HepG2 (cell line): ENCODE measurements at regions not wholly inside any gene's neighbourhood (a gene's known extent, or its start where the extent isn't known, plus 50 kb on each side); places are given as distances from the start of the nearest gene placed in this dataset.

Experiments
- ATAC-seq: fragments of 200-7000 bp; cut with Tn5 transposase; 3 replicates; pipeline ENCODE4 v1.9.1; 2020; ENCODE audit warnings: mild to moderate bottlenecking, moderate library complexity
- BruUV-seq: library from RNA; stranded (reverse); fragments of 400-500 nt; replicated peaks from 2 replicates; lab custom pipeline; 2021; lab: Mats Ljungman, UMichigan
- CTCF ChIA-PET: fragments of 300-600 bp; formaldehyde crosslinking; extraction: SDS; loops from one replicate; lab custom pipeline; 2021; ENCODE audit warnings: low total read pairs, inconsistent platforms, low intra/inter-chr PET ratio; lab: Yijun Ruan, JAX
- POLR2A ChIA-PET: fragments of 350-600 bp; sonication (Branson Sonifier 250); formaldehyde crosslinking; loops from one replicate; lab custom pipeline; 2020; ENCODE audit warnings: antibody characterized with exemption, inconsistent platforms; lab: Yijun Ruan, JAX
- DNase-seq: peaks from one replicate; pipeline ENCODE4 v3.0.0-alpha.2; 2015; ENCODE audit warnings: low spot score
- FAIRE-seq: peaks from 3 replicates; lab custom pipeline; 2011; peaks lifted over from hg19 to GRCh38; lab: Jason Lieb, UNC
- H2AFZ ChIP-seq: one replicate; pipeline ENCODE4 v1.6.1; 2011; ENCODE audit warnings: low read length, inconsistent platforms
- H3K27ac ChIP-seq: fragments of 300-600 bp; 3 replicates; pipeline ENCODE4 v1.8.0; 2011; ENCODE audit warnings: mixed run types, mild to moderate bottlenecking, mixed read lengths, low read length, inconsistent platforms; ENCODE audit not compliant: insufficient read depth; ENCODE audit errors: extremely low read length
- H3K27me3 ChIP-seq, 2 experiments: fragments of 200-600 bp in 1 of 2; 2 replicates in 1 of 2; 3 replicates in 1 of 2; pipeline versions ENCODE4 v1.6.0 to v1.8.0; 2011; ENCODE audit warnings: low read length in 2 of 2, mild to moderate bottlenecking in 2 of 2, moderate library complexity in 2 of 2, inconsistent platforms in 1 of 2; ENCODE audit not compliant: insufficient read depth in 2 of 2, control insufficient read depth in 1 of 2
- H3K36me3 ChIP-seq, 2 experiments: fragments of 200-600 bp in 1 of 2; replicated peaks in 1 of 2; 2 replicates in 1 of 2; 3 replicates in 1 of 2; pipeline versions ENCODE4 v1.5.1 to v1.8.0; 2011; ENCODE audit warnings: low read length in 2 of 2, inconsistent platforms in 1 of 2; ENCODE audit not compliant: insufficient read depth in 2 of 2, control insufficient read depth in 1 of 2
- H3K4me1 ChIP-seq: 2 replicates; pipeline ENCODE4 v1.5.1; 2012; ENCODE audit warnings: low read length, inconsistent platforms; ENCODE audit not compliant: insufficient read depth
- H3K4me2 ChIP-seq: 2 replicates; pipeline ENCODE4 v1.6.0; 2011; ENCODE audit warnings: low read depth, low read length, inconsistent platforms
- H3K4me3 ChIP-seq, 3 experiments: fragments of 200-600 bp in 1 of 3; sonication (generic), shearing (Covaris generic) in 1 of 3; replicated peaks in 1 of 3; 2 replicates each; pipeline ENCODE4 v1.5.1; 2011 to 2016; ENCODE audit warnings: low read length in 3 of 3, inconsistent platforms in 2 of 3, low read depth in 2 of 3, mild to moderate bottlenecking in 2 of 3, control low read depth in 1 of 3, mixed read lengths in 1 of 3; ENCODE audit not compliant: insufficient read depth in 1 of 3
- H3K79me2 ChIP-seq: one replicate; pipeline ENCODE4 v1.6.1; 2011; ENCODE audit warnings: low read length, inconsistent platforms; ENCODE audit not compliant: insufficient read depth
- H3K9ac ChIP-seq: 2 replicates; pipeline ENCODE4 v1.6.0; 2011; ENCODE audit warnings: mild to moderate bottlenecking, low read depth, low read length, inconsistent platforms; ENCODE audit not compliant: insufficient read depth
- H3K9me3 ChIP-seq: 2 replicates; pipeline ENCODE4 v1.5.1; 2012; ENCODE audit warnings: mild to moderate bottlenecking, low read length
- H4K20me1 ChIP-seq: 2 replicates; pipeline ENCODE4 v1.6.0; 2011; ENCODE audit warnings: inconsistent platforms, mild to moderate bottlenecking, low read length, moderate library complexity; ENCODE audit not compliant: insufficient read depth
- CHD4 ChIP-seq: fragments of 200-600 bp; sonication (generic); IDR thresholded peaks from 2 replicates; pipeline ENCODE4 v1.7.0; 2017; ENCODE audit warnings: mild to moderate bottlenecking, low read length, borderline replicate concordance
- NR3C1 ChIP-seq: sonication (generic); formaldehyde crosslinking; IDR thresholded peaks from 2 replicates; pipeline ENCODE4 v1.4.0; 2020; ENCODE audit warnings: missing genetic modification reagents
- ONECUT2 ChIP-seq: sonication (generic); formaldehyde crosslinking; IDR thresholded peaks from 2 replicates; pipeline ENCODE4 v1.4.0; 2020; ENCODE audit warnings: missing genetic modification reagents
- RBFOX2 ChIP-seq: fragments of 200-400 bp; formaldehyde crosslinking; IDR thresholded peaks from 2 replicates; pipeline ENCODE4 v1.6.1; 2017; ENCODE audit warnings: low read depth, mild to moderate bottlenecking, low read length
- SMC3 ChIP-seq: IDR thresholded peaks from 2 replicates; pipeline ENCODE4 v1.6.1; 2011; ENCODE audit warnings: low read length, improper control_type of control experiment
- SNAPC2 ChIP-seq: sonication (generic); formaldehyde crosslinking; IDR thresholded peaks from 2 replicates; pipeline ENCODE4 v1.8.1; 2022; ENCODE audit warnings: mild to moderate bottlenecking, missing genetic modification reagents
- TCF7L2 ChIP-seq: IDR thresholded peaks from 2 replicates; pipeline ENCODE4 v1.6.1; 2011; ENCODE audit warnings: mild to moderate bottlenecking, low read depth, low read length, moderate library complexity
- TMF1 ChIP-seq: sonication (generic); formaldehyde crosslinking; IDR thresholded peaks from 2 replicates; pipeline ENCODE4 v1.8.1; 2022; ENCODE audit warnings: low read depth, missing genetic modification reagents
- ZNF33A ChIP-seq: sonication (generic); formaldehyde crosslinking; IDR thresholded peaks from 2 replicates; pipeline ENCODE4 v1.5.1; 2020; ENCODE audit warnings: missing genetic modification reagents, mild to moderate bottlenecking, moderate library complexity, borderline replicate concordance
- ZNF34 ChIP-seq: sonication (generic); formaldehyde crosslinking; IDR thresholded peaks from 2 replicates; pipeline ENCODE4 v1.4.0; 2020; ENCODE audit warnings: mild to moderate bottlenecking, missing genetic modification reagents, borderline replicate concordance
- ZNF777 ChIP-seq: sonication (generic); formaldehyde crosslinking; IDR thresholded peaks from 2 replicates; pipeline ENCODE4 v1.4.0; 2020; ENCODE audit warnings: missing genetic modification reagents
- ZSCAN25 ChIP-seq: sonication (generic); formaldehyde crosslinking; IDR thresholded peaks from 2 replicates; pipeline ENCODE4 v1.8.0; 2022; ENCODE audit warnings: mild to moderate bottlenecking, missing genetic modification reagents
- WGBS: methylation state at CpG from one replicate; pipeline ENCODE4 v1.1.6; 2017; ENCODE audit warnings: low lambda C conversion rate; 5-methylcytosine and 5-hydroxymethylcytosine counted together
- in situ Hi-C: cut with HindIII; loops from 2 replicates; pipeline ENCODE4 v1.10.0; 2017; ENCODE audit warnings: low pct_unique_long_range_greater_than_20kb; ENCODE audit not compliant: extremely low pct_ligation_motif_present
- intact Hi-C: fragments of 100-400 bp; cut with micrococcal nuclease; formaldehyde crosslinking; loops from one replicate; pipeline ENCODE4 v1.10.0; 2022; ENCODE audit not compliant: unreplicated experiment
- TF ChIP-seq, protein P1 (sequence below): sonication (generic); formaldehyde crosslinking; IDR thresholded peaks from 2 replicates; pipeline ENCODE4 v1.5.1; 2020; ENCODE audit warnings: missing genetic modification reagents, mild to moderate bottlenecking, borderline replicate concordance
- TF ChIP-seq, protein P2 (sequence below): sonication (generic); formaldehyde crosslinking; IDR thresholded peaks from 2 replicates; pipeline ENCODE4 v1.4.0; 2020; ENCODE audit warnings: mild to moderate bottlenecking, missing genetic modification reagents
- TF ChIP-seq, protein P3 (sequence below): sonication (generic); formaldehyde crosslinking; IDR thresholded peaks from 2 replicates; pipeline ENCODE4 v1.4.0; 2020; ENCODE audit warnings: mild to moderate bottlenecking, low read depth, missing genetic modification reagents
- TF ChIP-seq, protein P4 (sequence below): sonication (generic); formaldehyde crosslinking; IDR thresholded peaks from 2 replicates; pipeline ENCODE4 v1.4.0; 2020; ENCODE audit warnings: mild to moderate bottlenecking, missing genetic modification reagents

DNA sequence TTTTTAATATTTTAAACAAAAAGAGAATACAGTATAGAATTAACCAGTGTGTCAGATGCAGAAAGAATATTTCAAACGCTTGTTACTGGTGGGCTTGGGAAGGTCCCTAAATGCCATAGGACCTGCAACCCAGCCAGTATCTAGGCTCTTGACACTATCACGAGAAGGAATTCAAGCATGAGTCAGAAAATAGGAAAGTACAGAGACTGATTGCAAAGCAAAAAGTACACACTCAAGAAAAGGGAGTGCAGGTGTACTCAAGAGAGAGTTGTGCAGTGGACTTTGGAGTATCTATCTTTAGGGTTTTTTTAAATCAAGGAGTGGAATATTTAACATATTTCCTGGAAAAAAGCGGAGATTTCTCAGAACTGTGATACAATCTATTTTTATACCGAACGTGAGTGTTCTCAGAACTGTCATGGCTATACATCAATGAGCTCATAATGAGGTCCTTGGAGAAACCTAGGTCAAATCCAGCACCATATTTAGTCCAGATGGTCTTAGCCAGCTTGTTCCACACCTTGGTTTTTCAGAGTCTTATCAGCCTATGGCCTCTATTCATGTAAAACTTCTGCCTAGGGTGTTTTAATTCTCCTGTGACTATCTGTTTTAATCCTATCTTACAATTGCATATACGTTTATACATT is 291.8 kb upstream of the FAT4 start:
- Histone ChIP-seq H3K9ac (no peak overlapping the region), H3K4me1 (no peaks in the 10 kb centered on the region), H3K27ac (no peak overlapping the region), H3K79me2 (no peaks in the 10 kb centered on the region), H3K27me3 (no peaks in the 10 kb centered on the region), H3K4me2 (no peak overlapping the region), H3K9me3 (peaks cover 8% of the 10 kb centered on the region; the same call in 1 of the 2 replicates), H3K36me3 (no peaks in the 10 kb centered on the region), H2AFZ (no peak overlapping the region), H3K4me3 (no peak overlapping the region), H4K20me1 (no peaks in the 10 kb centered on the region)
- FAIRE-seq (no peak), ATAC-seq (no peak), DNase-seq (no peak)
- ChIA-PET CTCF (no interaction called here), POLR2A (no interaction called here)
- intact Hi-C loops (no loop called here), in situ Hi-C loops (no loop called here)
- no TSS peak for BruUV-seq
- WGBS = 36% methylated on average over 6 of the region's 6 CpGs
- no peak for TF ChIP-seq RBFOX2
- no peak for TF ChIP-seq TMF1

DNA sequence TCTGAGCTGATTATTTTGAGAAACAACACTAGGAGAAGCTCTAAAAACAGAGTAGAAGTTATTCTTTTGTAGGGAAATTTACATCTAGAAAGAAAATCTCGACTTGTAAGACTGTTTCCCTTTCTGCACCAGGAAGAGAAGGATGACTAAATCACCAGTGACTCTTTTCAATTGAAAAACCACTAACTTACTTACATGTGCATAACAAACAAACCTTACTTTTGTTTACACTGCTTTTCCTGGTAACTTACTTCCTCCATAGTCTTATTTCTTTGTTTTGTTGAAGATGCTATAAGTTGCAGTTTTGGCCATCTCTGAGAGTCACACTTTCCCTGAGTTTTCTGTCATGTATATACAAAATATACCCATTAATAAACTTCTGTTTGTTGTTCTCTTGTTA is 293.6 kb upstream of the FAT4 start:
- FAIRE-seq = no peak
- intact Hi-C loops = no loop called here
- Histone ChIP-seq H3K4me2 (no peak overlapping the region), H3K9ac (no peak overlapping the region), H3K27me3 (no peaks in the 10 kb centered on the region), H2AFZ (no peak overlapping the region), H3K79me2 (no peaks in the 10 kb centered on the region), H3K4me3 (no peak overlapping the region), H3K9me3 (peaks cover 8% of the 10 kb centered on the region; the same call in 1 of the 2 replicates), H4K20me1 (no peaks in the 10 kb centered on the region), H3K27ac (no peak overlapping the region), H3K36me3 (no peaks in the 10 kb centered on the region), H3K4me1 (no peaks in the 10 kb centered on the region)
- DNase-seq = no peak
- no TSS peak for BruUV-seq
- POLR2A ChIA-PET = no interaction called here
- CTCF ChIA-PET = no interaction called here
- 0% methylated on average over 1 of the region's 1 CpG for WGBS
- in situ Hi-C loops = no loop called here
- ATAC-seq = no peak
- no peak for TF ChIP-seq ONECUT2 (CRISPR knock-in tag)
- TF ChIP-seq, protein P1, sequence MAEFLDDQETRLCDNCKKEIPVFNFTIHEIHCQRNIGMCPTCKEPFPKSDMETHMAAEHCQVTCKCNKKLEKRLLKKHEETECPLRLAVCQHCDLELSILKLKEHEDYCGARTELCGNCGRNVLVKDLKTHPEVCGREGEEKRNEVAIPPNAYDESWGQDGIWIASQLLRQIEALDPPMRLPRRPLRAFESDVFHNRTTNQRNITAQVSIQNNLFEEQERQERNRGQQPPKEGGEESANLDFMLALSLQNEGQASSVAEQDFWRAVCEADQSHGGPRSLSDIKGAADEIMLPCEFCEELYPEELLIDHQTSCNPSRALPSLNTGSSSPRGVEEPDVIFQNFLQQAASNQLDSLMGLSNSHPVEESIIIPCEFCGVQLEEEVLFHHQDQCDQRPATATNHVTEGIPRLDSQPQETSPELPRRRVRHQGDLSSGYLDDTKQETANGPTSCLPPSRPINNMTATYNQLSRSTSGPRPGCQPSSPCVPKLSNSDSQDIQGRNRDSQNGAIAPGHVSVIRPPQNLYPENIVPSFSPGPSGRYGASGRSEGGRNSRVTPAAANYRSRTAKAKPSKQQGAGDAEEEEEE (CRISPR knock-in tag) = no peak
- TF ChIP-seq, protein P2, sequence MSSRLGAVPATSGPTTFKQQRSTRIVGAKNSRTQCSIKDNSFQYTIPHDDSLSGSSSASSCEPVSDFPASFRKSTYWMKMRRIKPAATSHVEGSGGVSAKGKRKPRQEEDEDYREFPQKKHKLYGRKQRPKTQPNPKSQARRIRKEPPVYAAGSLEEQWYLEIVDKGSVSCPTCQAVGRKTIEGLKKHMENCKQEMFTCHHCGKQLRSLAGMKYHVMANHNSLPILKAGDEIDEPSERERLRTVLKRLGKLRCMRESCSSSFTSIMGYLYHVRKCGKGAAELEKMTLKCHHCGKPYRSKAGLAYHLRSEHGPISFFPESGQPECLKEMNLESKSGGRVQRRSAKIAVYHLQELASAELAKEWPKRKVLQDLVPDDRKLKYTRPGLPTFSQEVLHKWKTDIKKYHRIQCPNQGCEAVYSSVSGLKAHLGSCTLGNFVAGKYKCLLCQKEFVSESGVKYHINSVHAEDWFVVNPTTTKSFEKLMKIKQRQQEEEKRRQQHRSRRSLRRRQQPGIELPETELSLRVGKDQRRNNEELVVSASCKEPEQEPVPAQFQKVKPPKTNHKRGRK (CRISPR knock-in tag) = no peak
- TF ChIP-seq SNAPC2 (CRISPR knock-in tag) = no peak
- no peak for TF ChIP-seq ZSCAN25 (CRISPR knock-in tag)
- no peak for TF ChIP-seq ZNF34 (CRISPR knock-in tag)
- TF ChIP-seq CHD4 = no peak
- no peak for TF ChIP-seq ZNF777 (CRISPR knock-in tag)
- TF ChIP-seq SMC3 = no peak
- no peak for TF ChIP-seq NR3C1
- TF ChIP-seq, protein P3, sequence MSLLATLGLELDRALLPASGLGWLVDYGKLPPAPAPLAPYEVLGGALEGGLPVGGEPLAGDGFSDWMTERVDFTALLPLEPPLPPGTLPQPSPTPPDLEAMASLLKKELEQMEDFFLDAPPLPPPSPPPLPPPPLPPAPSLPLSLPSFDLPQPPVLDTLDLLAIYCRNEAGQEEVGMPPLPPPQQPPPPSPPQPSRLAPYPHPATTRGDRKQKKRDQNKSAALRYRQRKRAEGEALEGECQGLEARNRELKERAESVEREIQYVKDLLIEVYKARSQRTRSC (CRISPR knock-in tag) = no peak
- TF ChIP-seq ZNF33A = no peak
- TF ChIP-seq TCF7L2 = no peak
- TF ChIP-seq, protein P4, sequence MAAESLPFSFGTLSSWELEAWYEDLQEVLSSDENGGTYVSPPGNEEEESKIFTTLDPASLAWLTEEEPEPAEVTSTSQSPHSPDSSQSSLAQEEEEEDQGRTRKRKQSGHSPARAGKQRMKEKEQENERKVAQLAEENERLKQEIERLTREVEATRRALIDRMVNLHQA = no peak
